Bronchial epithelial cell (primary cell): ENCODE measurements at regions not wholly inside any gene's neighbourhood (a gene's known extent, or its start where the extent isn't known, plus 50 kb on each side); places are given as distances from the start of the nearest gene placed in this dataset.

ENCODE experiments used
- DNase-seq: peaks from one replicate; pipeline ENCODE4 v3.0.0-alpha.2; 2010; ENCODE audit warnings: low read depth
- FAIRE-seq: peaks from 2 replicates; lab custom pipeline; 2011; peaks lifted over from hg19 to GRCh38; lab: Jason Lieb, UNC
- H3K27me3 ChIP-seq: 2 replicates; pipeline ENCODE4 v1.5.1; 2011; ENCODE audit warnings: low read length; ENCODE audit not compliant: control insufficient read depth, insufficient read depth
- H3K36me3 ChIP-seq: 2 replicates; pipeline ENCODE4 v1.5.1; 2011; ENCODE audit warnings: low read length; ENCODE audit not compliant: control insufficient read depth, insufficient read depth
- H3K4me3 ChIP-seq: 2 replicates; pipeline ENCODE4 v1.5.1; 2011; ENCODE audit warnings: mild to moderate bottlenecking, low read depth, low read length, control low read depth
- TF ChIP-seq, protein P1 (sequence below): IDR thresholded peaks from 2 replicates; pipeline ENCODE4 v1.5.1; 2011; ENCODE audit warnings: mild to moderate bottlenecking, moderate library complexity, low read length, control low read depth, inconsistent platforms; ENCODE audit not compliant: insufficient read depth, severe bottlenecking

DNA sequence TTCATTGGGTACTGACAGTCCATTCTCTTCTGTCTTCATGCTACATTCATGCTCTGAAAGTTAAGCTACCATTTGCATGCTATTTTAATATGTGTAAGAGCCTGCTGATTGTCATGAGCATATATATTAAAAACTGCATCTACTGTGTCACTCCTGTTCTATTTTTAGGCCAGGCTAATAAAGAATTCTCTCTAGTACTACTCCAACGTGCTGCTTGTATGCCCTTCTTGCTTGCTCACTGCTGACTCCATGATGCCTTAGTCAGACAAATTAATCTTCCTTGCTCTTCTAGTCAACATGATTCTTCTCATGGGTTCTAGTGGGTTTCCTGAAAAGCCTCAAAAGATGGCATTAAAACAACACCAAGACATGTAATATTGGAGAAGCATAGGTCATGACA, 1600.1 kb downstream of the DPP10 start:
- TF ChIP-seq, protein P1, sequence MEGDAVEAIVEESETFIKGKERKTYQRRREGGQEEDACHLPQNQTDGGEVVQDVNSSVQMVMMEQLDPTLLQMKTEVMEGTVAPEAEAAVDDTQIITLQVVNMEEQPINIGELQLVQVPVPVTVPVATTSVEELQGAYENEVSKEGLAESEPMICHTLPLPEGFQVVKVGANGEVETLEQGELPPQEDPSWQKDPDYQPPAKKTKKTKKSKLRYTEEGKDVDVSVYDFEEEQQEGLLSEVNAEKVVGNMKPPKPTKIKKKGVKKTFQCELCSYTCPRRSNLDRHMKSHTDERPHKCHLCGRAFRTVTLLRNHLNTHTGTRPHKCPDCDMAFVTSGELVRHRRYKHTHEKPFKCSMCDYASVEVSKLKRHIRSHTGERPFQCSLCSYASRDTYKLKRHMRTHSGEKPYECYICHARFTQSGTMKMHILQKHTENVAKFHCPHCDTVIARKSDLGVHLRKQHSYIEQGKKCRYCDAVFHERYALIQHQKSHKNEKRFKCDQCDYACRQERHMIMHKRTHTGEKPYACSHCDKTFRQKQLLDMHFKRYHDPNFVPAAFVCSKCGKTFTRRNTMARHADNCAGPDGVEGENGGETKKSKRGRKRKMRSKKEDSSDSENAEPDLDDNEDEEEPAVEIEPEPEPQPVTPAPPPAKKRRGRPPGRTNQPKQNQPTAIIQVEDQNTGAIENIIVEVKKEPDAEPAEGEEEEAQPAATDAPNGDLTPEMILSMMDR = no peak
- no peak for FAIRE-seq
- no peaks in the 10 kb centered on the region for H3K27me3 ChIP-seq
- no peaks in the 10 kb centered on the region for H3K36me3 ChIP-seq
- no peak for DNase-seq
- H3K4me3 ChIP-seq = no peak overlapping the region

DNA sequence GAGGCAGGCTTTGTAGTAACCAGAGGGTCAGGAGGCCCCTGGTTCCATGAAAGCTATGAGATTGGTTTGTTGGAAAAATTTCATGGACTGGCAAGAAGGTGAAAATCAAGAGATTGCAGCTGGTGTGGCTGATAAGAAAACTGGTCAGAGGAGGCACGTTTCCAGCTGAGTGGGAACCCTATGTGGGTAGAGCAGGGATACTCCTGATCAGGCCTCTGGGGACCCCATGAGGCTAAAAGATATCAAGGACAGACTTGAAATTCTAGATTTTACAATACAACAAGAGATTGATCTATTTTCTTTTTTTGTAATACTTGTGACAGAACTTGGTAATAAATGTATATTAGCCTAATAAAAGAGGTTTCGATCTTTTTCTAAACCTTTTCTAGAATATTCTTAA, 1615.1 kb downstream of the DPP10 start:
- TF ChIP-seq, protein P1 = no peak
- FAIRE-seq = no peak
- Histone ChIP-seq H3K4me3 (no peak overlapping the region), H3K27me3 (no peaks in the 10 kb centered on the region), H3K36me3 (no peaks in the 10 kb centered on the region)
- no peak for DNase-seq

DNA sequence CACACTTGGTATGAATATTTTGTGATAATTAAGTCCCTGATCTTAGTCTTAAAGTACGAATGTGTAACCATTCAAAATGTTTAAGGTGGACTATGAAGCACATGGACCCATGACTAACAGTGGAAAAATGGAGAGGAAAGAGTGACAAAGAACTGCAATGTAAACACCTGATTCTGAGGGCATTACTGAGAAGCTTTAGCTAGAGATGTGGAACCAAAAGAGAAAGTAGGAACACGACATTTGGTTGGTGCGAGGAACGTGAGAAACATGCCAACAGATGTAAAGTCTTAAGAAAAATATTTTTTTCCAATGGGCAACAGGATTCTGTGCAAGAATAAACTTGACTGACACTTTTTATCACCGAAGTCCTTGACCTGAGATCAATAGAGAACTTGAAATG, 1618.6 kb downstream of the DPP10 start:
- Histone ChIP-seq H3K36me3 (no peaks in the 10 kb centered on the region), H3K27me3 (no peaks in the 10 kb centered on the region), H3K4me3 (no peak overlapping the region)
- FAIRE-seq (no peak), DNase-seq (no peak)
- TF ChIP-seq, protein P1 = no peak

DNA sequence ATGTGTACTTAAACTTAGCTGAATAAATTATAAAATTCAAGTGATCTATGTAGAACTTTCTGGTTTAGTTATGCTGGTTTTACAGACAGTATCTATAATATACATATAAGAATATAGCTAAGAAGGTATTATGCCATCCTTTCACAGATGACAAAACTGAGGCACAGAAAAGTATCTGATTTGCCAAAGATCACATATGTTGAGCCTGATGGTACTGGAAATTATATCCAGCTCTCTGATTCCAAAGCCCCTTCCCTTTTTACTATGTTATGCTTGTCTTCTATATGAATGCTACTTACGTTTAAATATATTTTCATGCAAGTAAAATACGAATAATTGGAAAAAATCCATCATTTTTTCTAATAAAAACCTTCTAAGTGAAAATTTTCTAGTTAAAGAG, 1631.3 kb downstream of the DPP10 start:
- DNase-seq (no peak), FAIRE-seq (no peak)

DNA sequence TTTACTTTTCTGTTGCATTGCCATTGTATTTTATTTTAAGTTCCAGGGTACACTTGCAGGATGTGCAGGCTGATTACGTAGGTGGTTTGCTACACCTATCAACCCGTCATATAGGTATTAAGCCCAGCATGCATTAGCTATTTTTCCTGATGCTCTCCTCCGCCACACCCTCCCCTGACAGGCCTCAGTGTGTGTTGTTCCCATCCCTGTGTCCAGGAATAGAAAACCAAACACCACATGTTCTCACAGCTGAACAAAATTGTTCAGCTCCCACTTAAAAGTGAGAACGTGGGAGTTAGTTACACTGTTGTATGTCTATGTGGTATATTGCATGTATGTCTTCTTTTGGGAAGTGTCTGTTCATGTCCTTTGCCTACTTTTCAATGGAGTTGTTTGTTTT, 1631.7 kb downstream of the DPP10 start:
- FAIRE-seq = no peak
- no peak for DNase-seq
- TF ChIP-seq, protein P1 = no peak
- Histone ChIP-seq H3K27me3 (no peaks in the 10 kb centered on the region), H3K36me3 (no peaks in the 10 kb centered on the region), H3K4me3 (no peak overlapping the region)

More for the DNA sequence above, 1631.3 kb downstream of the DPP10 start:
- H3K4me3 ChIP-seq = no peak overlapping the region
- H3K36me3 ChIP-seq = no peaks in the 10 kb centered on the region
- TF ChIP-seq, protein P1 = no peak
- no peaks in the 10 kb centered on the region for H3K27me3 ChIP-seq

DNA sequence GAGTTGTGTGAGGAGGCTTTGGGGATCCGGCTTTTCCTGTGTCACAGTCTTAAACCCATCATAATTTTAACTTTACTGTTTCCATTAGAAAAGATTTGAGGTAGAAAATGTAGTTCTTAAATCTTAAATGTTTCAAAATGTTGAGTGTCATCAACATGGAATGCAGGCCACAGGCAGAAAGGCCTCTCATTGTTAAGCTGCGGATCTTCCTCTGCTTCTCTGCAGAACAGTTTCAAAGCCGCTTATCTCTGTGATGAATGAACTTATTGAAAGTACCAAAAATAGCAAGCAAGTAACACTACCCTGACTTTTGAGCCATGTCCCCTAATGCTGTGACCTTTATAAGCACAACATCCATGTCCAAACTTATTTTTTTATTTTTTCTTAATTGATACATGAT, 1645.8 kb downstream of the DPP10 start:
- Histone ChIP-seq H3K36me3 (no peaks in the 10 kb centered on the region), H3K4me3 (no peak overlapping the region), H3K27me3 (no peaks in the 10 kb centered on the region)
- TF ChIP-seq, protein P1 = no peak
- FAIRE-seq = no peak
- DNase-seq = no peak
